GM19455 (cell line): ENCODE measurements at regions not wholly inside any gene's neighbourhood (a gene's known extent, or its start where the extent isn't known, plus 50 kb on each side); places are given as distances from the start of the nearest gene placed in this dataset.
A peak's percentile ranks its signal among the peaks of the same experiment; 100 is the strongest.
"Not testable (repeated sequence)": the region's sequence is repeated elsewhere in the genome, so short reads cannot be mapped to it uniquely, and the experiment has no call there.

Source experiments
- ATAC-seq: cut with Tn5 transposase; IDR thresholded peaks from one replicate; pipeline ENCODE4 v1.9.1; 2021; ENCODE audit not compliant: unreplicated experiment

- ATAC-seq, result no peak
Observed at GRCh38 chr12:89768586-89769482, 60.2 kb upstream of the ATP2B1 start.

DNA sequence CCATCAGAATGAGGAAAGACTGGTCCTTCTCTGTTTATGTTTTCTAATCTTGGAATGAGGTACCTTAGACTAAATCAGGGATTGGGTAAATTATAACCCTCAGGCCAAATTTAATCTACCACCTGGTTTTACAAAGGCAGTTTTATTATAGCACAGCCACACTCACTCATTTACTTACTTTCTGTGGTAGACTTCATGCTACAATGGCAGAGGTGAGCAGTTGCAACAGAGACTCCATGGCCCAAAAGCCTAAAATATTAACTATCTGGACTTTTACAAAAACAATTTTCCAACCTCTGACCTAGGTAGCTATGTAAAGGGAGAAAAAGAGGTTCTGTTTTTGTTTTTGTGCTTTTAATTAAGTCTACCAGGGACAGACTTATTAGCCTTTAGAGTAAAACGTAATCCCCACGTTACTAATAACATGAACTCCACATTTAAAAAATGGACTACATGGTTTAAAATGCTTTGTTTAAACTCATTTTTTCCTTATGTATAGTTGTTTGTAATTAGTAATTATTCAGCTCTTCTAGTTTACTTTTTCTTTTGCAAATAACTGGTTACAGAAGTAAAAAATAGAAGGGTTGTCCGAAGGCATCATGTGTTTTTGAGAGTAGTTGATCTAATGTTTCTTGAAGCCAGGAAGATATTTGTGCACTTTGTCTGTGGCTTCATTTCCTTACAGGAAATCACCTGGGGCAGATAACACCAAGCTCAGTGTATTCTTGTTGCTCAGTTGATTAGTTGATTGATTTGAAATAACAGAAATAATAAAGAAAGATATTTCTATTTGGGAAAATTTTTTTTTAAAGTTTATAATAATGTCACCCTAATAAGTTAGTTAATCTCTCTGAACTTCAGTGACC, 57.6 kb upstream of the ATP2B1 start:
- peak; percentile 86 for ATAC-seq

DNA sequence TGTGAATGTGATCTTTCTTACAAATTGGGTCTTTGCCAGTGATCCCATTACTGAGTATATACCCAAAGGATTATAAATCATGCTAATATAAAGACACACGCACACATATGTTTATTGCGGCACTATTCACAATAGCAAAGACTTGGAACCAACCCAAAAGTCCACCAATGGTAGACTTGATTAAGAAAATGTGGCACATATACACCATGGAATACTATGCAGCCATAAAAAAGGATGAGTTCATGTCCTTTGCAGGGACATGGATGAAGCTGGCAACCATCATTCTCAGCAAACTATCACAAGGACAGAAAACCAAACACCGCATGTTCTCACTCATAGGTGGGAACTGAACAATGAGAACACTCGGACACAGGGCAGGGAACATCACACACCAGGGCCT, 55.5 kb upstream of the ATP2B1 start:
- not testable (repeated sequence) for ATAC-seq

- no peak for ATAC-seq
Observed at GRCh38 chr12:89762498-89763170, 54.0 kb upstream of the ATP2B1 start.

DNA sequence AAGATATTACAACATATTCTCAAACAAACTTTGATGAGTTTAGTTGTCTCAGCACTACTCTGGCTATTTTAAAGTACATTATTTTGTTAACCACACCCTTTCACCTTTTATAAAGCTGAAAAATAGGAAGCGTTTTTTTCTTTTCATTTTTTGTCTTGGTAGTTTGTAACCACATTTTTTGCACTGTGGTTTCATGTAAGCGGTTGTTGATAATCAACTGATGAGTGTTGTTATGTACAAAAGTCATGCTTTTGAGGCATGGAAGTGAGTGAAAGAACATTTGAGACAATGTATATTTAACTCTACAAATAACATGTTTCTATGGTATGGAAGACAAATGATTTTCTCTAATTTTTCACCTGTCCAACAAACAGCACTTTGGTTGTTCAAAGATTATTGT, 52.1 kb upstream of the ATP2B1 start:
- ATAC-seq, result no peak
